ENCODE measurements at regions not wholly inside any gene's neighbourhood (a gene's known extent, or its start where the extent isn't known, plus 50 kb on each side); places are given as distances from the start of the nearest gene placed in this dataset.

DNA sequence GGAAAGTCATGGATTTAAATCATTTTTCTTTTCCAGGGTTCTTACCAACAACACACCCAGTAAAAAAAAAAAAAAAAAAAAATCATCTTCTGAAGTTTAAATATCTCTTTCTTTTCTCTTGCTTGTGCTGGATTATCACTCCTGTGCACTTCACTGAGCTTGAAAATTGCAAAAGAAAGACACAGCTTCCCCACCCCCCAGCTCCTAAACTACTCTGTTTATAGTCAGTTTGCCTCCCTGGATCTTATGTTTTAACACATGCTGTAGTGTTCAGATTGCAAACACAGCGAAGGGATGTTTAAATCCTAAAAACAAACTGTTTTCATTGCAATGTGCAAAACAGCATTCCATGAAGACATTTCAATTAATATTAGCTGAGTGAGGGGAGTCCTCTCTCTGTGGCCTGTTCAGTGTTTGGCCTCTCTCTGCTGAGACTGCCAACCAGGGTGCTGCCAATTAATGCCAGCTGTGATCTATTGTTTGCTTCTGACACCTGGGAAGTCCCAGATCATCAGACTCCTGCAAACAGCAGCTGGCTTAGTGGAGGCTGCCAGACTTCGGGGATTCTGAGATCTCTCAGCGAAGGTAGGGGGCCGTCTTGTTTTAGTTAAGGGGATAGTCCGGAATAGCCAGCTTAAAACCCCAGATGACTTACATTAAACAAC is 171.1 kb upstream of the PITX2 start:
- TF ChIP-seq, protein P1, sequence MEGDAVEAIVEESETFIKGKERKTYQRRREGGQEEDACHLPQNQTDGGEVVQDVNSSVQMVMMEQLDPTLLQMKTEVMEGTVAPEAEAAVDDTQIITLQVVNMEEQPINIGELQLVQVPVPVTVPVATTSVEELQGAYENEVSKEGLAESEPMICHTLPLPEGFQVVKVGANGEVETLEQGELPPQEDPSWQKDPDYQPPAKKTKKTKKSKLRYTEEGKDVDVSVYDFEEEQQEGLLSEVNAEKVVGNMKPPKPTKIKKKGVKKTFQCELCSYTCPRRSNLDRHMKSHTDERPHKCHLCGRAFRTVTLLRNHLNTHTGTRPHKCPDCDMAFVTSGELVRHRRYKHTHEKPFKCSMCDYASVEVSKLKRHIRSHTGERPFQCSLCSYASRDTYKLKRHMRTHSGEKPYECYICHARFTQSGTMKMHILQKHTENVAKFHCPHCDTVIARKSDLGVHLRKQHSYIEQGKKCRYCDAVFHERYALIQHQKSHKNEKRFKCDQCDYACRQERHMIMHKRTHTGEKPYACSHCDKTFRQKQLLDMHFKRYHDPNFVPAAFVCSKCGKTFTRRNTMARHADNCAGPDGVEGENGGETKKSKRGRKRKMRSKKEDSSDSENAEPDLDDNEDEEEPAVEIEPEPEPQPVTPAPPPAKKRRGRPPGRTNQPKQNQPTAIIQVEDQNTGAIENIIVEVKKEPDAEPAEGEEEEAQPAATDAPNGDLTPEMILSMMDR (IDR thresholded peaks at IDR 0.05): no peak
- TF ChIP-seq SIN3A (IDR thresholded peaks at IDR 0.05; ENCODE audit: borderline replicate concordance, insufficient read depth, low read depth, low read length): no peak
